C4-2B (cell line): ENCODE measurements at regions not wholly inside any gene's neighbourhood (a gene's known extent, or its start where the extent isn't known, plus 50 kb on each side); places are given as distances from the start of the nearest gene placed in this dataset.

ENCODE experiments used
- ZFX ChIP-seq: fragments of 450-650 bp; IDR thresholded peaks from 2 replicates; pipeline ENCODE4 v1.6.1; 2017
- TF ChIP-seq, protein P1 (sequence below): fragments of 450-650 bp; conservative IDR thresholded peaks from 2 replicates; pipeline ENCODE4 v1.5.1; 2017; ENCODE audit warnings: mild to moderate bottlenecking

DNA sequence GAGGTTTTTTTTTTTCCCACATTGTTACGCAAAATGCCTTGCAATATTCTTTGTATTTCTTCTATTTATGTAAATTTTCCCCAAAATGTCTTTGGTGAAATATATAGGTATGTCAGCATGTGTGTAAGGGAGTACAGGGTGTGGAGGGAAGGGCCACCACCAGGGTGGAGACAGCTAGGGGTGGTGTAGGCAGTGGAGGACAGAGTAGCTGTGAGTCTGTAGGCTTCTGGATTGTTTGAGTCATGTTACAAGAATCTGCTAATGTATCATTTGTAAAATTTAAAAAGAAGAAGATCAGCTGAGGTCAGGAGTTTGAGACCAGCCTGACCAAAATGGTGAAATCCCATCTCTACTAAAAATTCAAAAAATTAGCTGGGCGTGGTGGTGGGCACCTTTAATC, 175.5 kb downstream of the NXNL2 start:
- TF ChIP-seq, protein P1, sequence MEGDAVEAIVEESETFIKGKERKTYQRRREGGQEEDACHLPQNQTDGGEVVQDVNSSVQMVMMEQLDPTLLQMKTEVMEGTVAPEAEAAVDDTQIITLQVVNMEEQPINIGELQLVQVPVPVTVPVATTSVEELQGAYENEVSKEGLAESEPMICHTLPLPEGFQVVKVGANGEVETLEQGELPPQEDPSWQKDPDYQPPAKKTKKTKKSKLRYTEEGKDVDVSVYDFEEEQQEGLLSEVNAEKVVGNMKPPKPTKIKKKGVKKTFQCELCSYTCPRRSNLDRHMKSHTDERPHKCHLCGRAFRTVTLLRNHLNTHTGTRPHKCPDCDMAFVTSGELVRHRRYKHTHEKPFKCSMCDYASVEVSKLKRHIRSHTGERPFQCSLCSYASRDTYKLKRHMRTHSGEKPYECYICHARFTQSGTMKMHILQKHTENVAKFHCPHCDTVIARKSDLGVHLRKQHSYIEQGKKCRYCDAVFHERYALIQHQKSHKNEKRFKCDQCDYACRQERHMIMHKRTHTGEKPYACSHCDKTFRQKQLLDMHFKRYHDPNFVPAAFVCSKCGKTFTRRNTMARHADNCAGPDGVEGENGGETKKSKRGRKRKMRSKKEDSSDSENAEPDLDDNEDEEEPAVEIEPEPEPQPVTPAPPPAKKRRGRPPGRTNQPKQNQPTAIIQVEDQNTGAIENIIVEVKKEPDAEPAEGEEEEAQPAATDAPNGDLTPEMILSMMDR: no peak
- TF ChIP-seq ZFX: no peak
